ENCODE measurements at regions not wholly inside any gene's neighbourhood (a gene's known extent, or its start where the extent isn't known, plus 50 kb on each side); places are given as distances from the start of the nearest gene placed in this dataset.

GRCh38 chr11:71075116-71075720 lies 177.2 kb downstream of the SHANK2 start:
- no peak for TF ChIP-seq CTCF (IDR thresholded peaks at IDR 0.05)
- no peak for TF ChIP-seq POLR2A (IDR thresholded peaks at IDR 0.05)
